ENCODE measurements at regions not wholly inside any gene's neighbourhood (a gene's known extent, or its start where the extent isn't known, plus 50 kb on each side); places are given as distances from the start of the nearest gene placed in this dataset.
A peak's percentile ranks its signal among the peaks of the same experiment; 100 is the strongest.

GRCh38 chr9:14488421-14489190 lies 174.7 kb upstream of the NFIB start:
- H3K27ac Mint-ChIP-seq = no peak overlapping the region
- H3K4me3 Mint-ChIP-seq = no peak overlapping the region
- no peaks in the 10 kb centered on the region for H3K36me3 Mint-ChIP-seq
- peaks cover 0 to 4% of the 10 kb centered on the region in 2 donors for H3K27me3 Mint-ChIP-seq
- H3K9me3 Mint-ChIP-seq = peaks cover 0 to 13% (median 2%) of the 10 kb centered on the region in 5 donors
- no peaks in the 10 kb centered on the region for H3K4me1 Mint-ChIP-seq
- Histone ChIP-seq H3K4me1 (ENCODE audit: insufficient read depth, low read length) (no peaks in the 10 kb centered on the region), H3K9me3 (ENCODE audit: low read length) (no peaks in the 10 kb centered on the region), H3K36me3 (ENCODE audit: insufficient read depth, low read length) (no peaks in the 10 kb centered on the region), H3K4me3 (ENCODE audit: low read length) (no peak overlapping the region), H3K27me3 (ENCODE audit: insufficient read depth, low read length, poor library complexity, severe bottlenecking) (no peaks in the 10 kb centered on the region), H3K27ac (ENCODE audit: low read depth, low read length) (no peak overlapping the region)
- ChIA-PET CTCF (no interaction called here), POLR2A (no interaction called here)
- no peak for DNase-seq

- Histone ChIP-seq H3K27me3 (ENCODE audit: insufficient read depth, low read length, poor library complexity, severe bottlenecking) (no peaks in the 10 kb centered on the region), H3K4me1 (ENCODE audit: insufficient read depth, low read length) (no peaks in the 10 kb centered on the region), H3K27ac (ENCODE audit: low read depth, low read length) (no peak overlapping the region), H3K9me3 (ENCODE audit: low read length) (no peaks in the 10 kb centered on the region), H3K36me3 (ENCODE audit: insufficient read depth, low read length) (no peaks in the 10 kb centered on the region), H3K4me3 (ENCODE audit: low read length) (no peak overlapping the region)
- H3K4me3 Mint-ChIP-seq = no peak overlapping the region
- H3K4me1 Mint-ChIP-seq = no peaks in the 10 kb centered on the region
- no peak for DNase-seq
- H3K9me3 Mint-ChIP-seq = peaks cover 0 to 13% (median 2%) of the 10 kb centered on the region in 5 donors
- H3K27ac Mint-ChIP-seq = peak overlapping the region in 1 of 8 donors; percentile 16
- H3K36me3 Mint-ChIP-seq = no peaks in the 10 kb centered on the region
- H3K27me3 Mint-ChIP-seq = peaks cover 0 to 6% of the 10 kb centered on the region in 2 donors
- ChIA-PET POLR2A (no interaction called here), CTCF (no interaction called here)
Measured at GRCh38 chr9:14487547-14488185, 173.7 kb upstream of the NFIB start.

- no peaks in the 10 kb centered on the region for H3K9me3 ChIP-seq (ENCODE audit: low read length)
- ChIA-PET POLR2A (no interaction called here), CTCF (no interaction called here)
- H3K36me3 ChIP-seq (ENCODE audit: insufficient read depth, low read length) = no peaks in the 10 kb centered on the region
- Mint-ChIP-seq H3K4me1 (no peaks in the 10 kb centered on the region), H3K9me3 (peaks cover 0 to 10% (median 2%) of the 10 kb centered on the region in 5 donors), H3K27ac (no peak overlapping the region), H3K36me3 (no peaks in the 10 kb centered on the region), H3K27me3 (peaks cover 0 to 6% of the 10 kb centered on the region in 2 donors), H3K4me3 (no peak overlapping the region)
- no peak overlapping the region for H3K4me3 ChIP-seq (ENCODE audit: low read length)
- no peaks in the 10 kb centered on the region for H3K27me3 ChIP-seq (ENCODE audit: insufficient read depth, low read length, poor library complexity, severe bottlenecking)
- H3K27ac ChIP-seq (ENCODE audit: low read depth, low read length) = no peak overlapping the region
- DNase-seq = no peak
- no peaks in the 10 kb centered on the region for H3K4me1 ChIP-seq (ENCODE audit: insufficient read depth, low read length)
Measured at GRCh38 chr9:14485366-14485765, 171.4 kb upstream of the NFIB start.

- Histone ChIP-seq H3K27ac (ENCODE audit: low read depth, low read length) (no peak overlapping the region), H3K4me3 (ENCODE audit: low read length) (no peak overlapping the region), H3K9me3 (ENCODE audit: low read length) (no peaks in the 10 kb centered on the region), H3K36me3 (ENCODE audit: insufficient read depth, low read length) (no peaks in the 10 kb centered on the region), H3K27me3 (ENCODE audit: insufficient read depth, low read length, poor library complexity, severe bottlenecking) (no peaks in the 10 kb centered on the region), H3K4me1 (ENCODE audit: insufficient read depth, low read length) (no peaks in the 10 kb centered on the region)
- POLR2A ChIA-PET = no interaction called here
- Mint-ChIP-seq H3K9me3 (peaks cover 0 to 10% (median 2%) of the 10 kb centered on the region in 5 donors), H3K4me3 (no peak overlapping the region), H3K4me1 (no peaks in the 10 kb centered on the region), H3K36me3 (no peaks in the 10 kb centered on the region), H3K27me3 (peaks cover 0 to 6% of the 10 kb centered on the region in 2 donors), H3K27ac (no peak overlapping the region)
- no peak for DNase-seq
- CTCF ChIA-PET = no interaction called here
Measured at GRCh38 chr9:14482856-14483255, 168.9 kb upstream of the NFIB start.

- ChIA-PET CTCF (no interaction called here), POLR2A (no interaction called here)
- no peak overlapping the region for H3K27ac Mint-ChIP-seq
Measured at GRCh38 chr9:14480526-14480925, 166.6 kb upstream of the NFIB start.

GRCh38 chr9:14479163-14479560 lies 165.2 kb upstream of the NFIB start:
- Histone ChIP-seq H3K27me3 (ENCODE audit: insufficient read depth, low read length, poor library complexity, severe bottlenecking) (no peaks in the 10 kb centered on the region), H3K27ac (ENCODE audit: low read depth, low read length) (no peak overlapping the region), H3K4me3 (ENCODE audit: low read length) (no peak overlapping the region), H3K9me3 (ENCODE audit: low read length) (no peaks in the 10 kb centered on the region), H3K4me1 (ENCODE audit: insufficient read depth, low read length) (no peaks in the 10 kb centered on the region), H3K36me3 (ENCODE audit: insufficient read depth, low read length) (no peaks in the 10 kb centered on the region)
- ChIA-PET POLR2A (no interaction called here), CTCF (no interaction called here)
- H3K27me3 Mint-ChIP-seq = peaks cover 2 to 4% of the 10 kb centered on the region in 2 donors
- DNase-seq = no peak
- no peak overlapping the region for H3K27ac Mint-ChIP-seq
- H3K4me1 Mint-ChIP-seq = no peaks in the 10 kb centered on the region
- H3K36me3 Mint-ChIP-seq = no peaks in the 10 kb centered on the region
- H3K4me3 Mint-ChIP-seq = no peak overlapping the region
- H3K9me3 Mint-ChIP-seq = peaks cover 0 to 7% (median 2%) of the 10 kb centered on the region in 5 donors

More at GRCh38 chr9:14480526-14480925, 166.6 kb upstream of the NFIB start:
- Mint-ChIP-seq H3K4me3 (no peak overlapping the region), H3K27me3 (peaks cover 2 to 3% of the 10 kb centered on the region in 2 donors), H3K9me3 (peaks cover 0 to 4% (median 2%) of the 10 kb centered on the region in 5 donors), H3K36me3 (no peaks in the 10 kb centered on the region), H3K4me1 (no peaks in the 10 kb centered on the region)
- Histone ChIP-seq H3K4me3 (ENCODE audit: low read length) (no peak overlapping the region), H3K4me1 (ENCODE audit: insufficient read depth, low read length) (no peaks in the 10 kb centered on the region), H3K27ac (ENCODE audit: low read depth, low read length) (no peak overlapping the region), H3K36me3 (ENCODE audit: insufficient read depth, low read length) (no peaks in the 10 kb centered on the region), H3K27me3 (ENCODE audit: insufficient read depth, low read length, poor library complexity, severe bottlenecking) (no peaks in the 10 kb centered on the region), H3K9me3 (ENCODE audit: low read length) (no peaks in the 10 kb centered on the region)
- no peak for DNase-seq

GRCh38 chr9:14478175-14479162 lies 164.5 kb upstream of the NFIB start:
- Mint-ChIP-seq H3K4me1 (no peaks in the 10 kb centered on the region), H3K27me3 (peaks cover 2 to 4% of the 10 kb centered on the region in 2 donors), H3K36me3 (no peaks in the 10 kb centered on the region), H3K27ac (no peak overlapping the region), H3K4me3 (no peak overlapping the region), H3K9me3 (peaks cover 0 to 10% (median 2%) of the 10 kb centered on the region in 5 donors)
- Histone ChIP-seq H3K27me3 (ENCODE audit: insufficient read depth, low read length, poor library complexity, severe bottlenecking) (no peaks in the 10 kb centered on the region), H3K9me3 (ENCODE audit: low read length) (no peaks in the 10 kb centered on the region), H3K4me3 (ENCODE audit: low read length) (no peak overlapping the region), H3K4me1 (ENCODE audit: insufficient read depth, low read length) (no peaks in the 10 kb centered on the region), H3K27ac (ENCODE audit: low read depth, low read length) (no peak overlapping the region), H3K36me3 (ENCODE audit: insufficient read depth, low read length) (no peaks in the 10 kb centered on the region)
- no peak for DNase-seq
- ChIA-PET POLR2A (no interaction called here), CTCF (no interaction called here)

- H3K27ac Mint-ChIP-seq = no peak overlapping the region
- no peaks in the 10 kb centered on the region for H3K36me3 Mint-ChIP-seq
- no peak overlapping the region for H3K27ac ChIP-seq (ENCODE audit: low read depth, low read length)
- no peak overlapping the region for H3K4me3 Mint-ChIP-seq
- H3K9me3 ChIP-seq (ENCODE audit: low read length) = no peaks in the 10 kb centered on the region
- peaks cover 0 to 6% (median 1%) of the 10 kb centered on the region in 5 donors for H3K9me3 Mint-ChIP-seq
- no peaks in the 10 kb centered on the region for H3K27me3 ChIP-seq (ENCODE audit: insufficient read depth, low read length, poor library complexity, severe bottlenecking)
- no peak for DNase-seq
- H3K4me3 ChIP-seq (ENCODE audit: low read length) = no peak overlapping the region
- H3K36me3 ChIP-seq (ENCODE audit: insufficient read depth, low read length) = no peaks in the 10 kb centered on the region
- no peaks in the 10 kb centered on the region for H3K4me1 ChIP-seq (ENCODE audit: insufficient read depth, low read length)
- H3K4me1 Mint-ChIP-seq = no peaks in the 10 kb centered on the region
- ChIA-PET POLR2A (no interaction called here), CTCF (no interaction called here)
- H3K27me3 Mint-ChIP-seq = peaks cover 4 to 6% of the 10 kb centered on the region in 2 donors
Measured at GRCh38 chr9:14471041-14471440, 157.1 kb upstream of the NFIB start.
